KMS-11 (cell line): ENCODE measurements at regions not wholly inside any gene's neighbourhood (a gene's known extent, or its start where the extent isn't known, plus 50 kb on each side); places are given as distances from the start of the nearest gene placed in this dataset.

Source experiments
- H2AFZ ChIP-seq: fragments of 200-600 bp; sonication (generic); 2 replicates; pipeline ENCODE4 v1.6.1; 2016; ENCODE audit warnings: antibody characterized with exemption, mixed run types, low read depth
- H3K27ac ChIP-seq: fragments of 200-600 bp; sonication (generic); 2 replicates; pipeline ENCODE4 v1.6.1; 2016; ENCODE audit warnings: mild to moderate bottlenecking, mixed run types
- H3K27me3 ChIP-seq: fragments of 200-600 bp; sonication (generic); 2 replicates; pipeline ENCODE4 v1.6.1; 2017; ENCODE audit warnings: mild to moderate bottlenecking, low read depth, mixed run types, moderate library complexity; ENCODE audit not compliant: insufficient read depth
- H3K36me3 ChIP-seq: fragments of 200-600 bp; sonication (generic); 2 replicates; pipeline ENCODE4 v1.6.1; 2017; ENCODE audit warnings: mild to moderate bottlenecking, mixed run types; ENCODE audit not compliant: insufficient read depth
- H3K4me1 ChIP-seq: fragments of 200-600 bp; sonication (generic); 2 replicates; pipeline ENCODE4 v1.6.1; 2016; ENCODE audit warnings: mild to moderate bottlenecking, low read depth, mixed run types; ENCODE audit not compliant: poor library complexity, severe bottlenecking
- H3K4me2 ChIP-seq: fragments of 200-600 bp; sonication (generic); 2 replicates; pipeline ENCODE4 v1.7.0; 2016; ENCODE audit warnings: mild to moderate bottlenecking, mixed run types
- H3K4me3 ChIP-seq: fragments of 200-600 bp; sonication (generic); IDR thresholded peaks from 2 replicates; pipeline ENCODE4 v1.6.1; 2017; ENCODE audit warnings: low read depth, low read length, mixed read lengths; ENCODE audit not compliant: insufficient read depth
- H3K79me2 ChIP-seq: fragments of 200-600 bp; sonication (generic); 2 replicates; pipeline ENCODE4 v1.6.1; 2016; ENCODE audit warnings: low read depth, mixed run types; ENCODE audit not compliant: insufficient read depth
- H3K9ac ChIP-seq: fragments of 200-600 bp; sonication (generic); 2 replicates; pipeline ENCODE4 v1.6.1; 2016; ENCODE audit warnings: mild to moderate bottlenecking, mixed run types
- H4K20me1 ChIP-seq: fragments of 200-600 bp; sonication (generic); 2 replicates; pipeline ENCODE4 v1.6.1; 2016; ENCODE audit warnings: mild to moderate bottlenecking, mixed run types; ENCODE audit not compliant: insufficient read depth
- CTCF ChIP-seq: fragments of 200-600 bp; sonication (generic); conservative IDR thresholded peaks from 2 replicates; pipeline ENCODE4 v1.6.1; 2017; ENCODE audit warnings: low read depth, mild to moderate bottlenecking, antibody characterized with exemption, low read length, moderate library complexity, mixed read lengths

GRCh38 chr12:31783996-31784645, 55.3 kb upstream of the AMN1 start:
- Histone ChIP-seq H3K27me3 (no peaks in the 10 kb centered on the region), H3K79me2 (no peaks in the 10 kb centered on the region), H3K4me2 (no peak overlapping the region), H3K36me3 (no peaks in the 10 kb centered on the region), H3K4me1 (no peaks in the 10 kb centered on the region), H2AFZ (no peak overlapping the region), H3K4me3 (no peak overlapping the region), H4K20me1 (no peaks in the 10 kb centered on the region), H3K27ac (no peak overlapping the region), H3K9ac (no peak overlapping the region)
- no peak for TF ChIP-seq CTCF

- Histone ChIP-seq H3K36me3 (no peaks in the 10 kb centered on the region), H2AFZ (no peak overlapping the region), H3K9ac (no peak overlapping the region), H3K4me1 (no peaks in the 10 kb centered on the region), H4K20me1 (no peaks in the 10 kb centered on the region), H3K4me2 (no peak overlapping the region), H3K79me2 (no peaks in the 10 kb centered on the region), H3K27ac (no peak overlapping the region), H3K4me3 (no peak overlapping the region), H3K27me3 (no peaks in the 10 kb centered on the region)
- no peak for TF ChIP-seq CTCF
These were observed 54.7 kb upstream of the AMN1 start for GRCh38 chr12:31783556-31783955.

- Histone ChIP-seq H3K27me3 (no peaks in the 10 kb centered on the region), H3K27ac (no peak overlapping the region), H3K4me1 (no peaks in the 10 kb centered on the region), H3K9ac (no peak overlapping the region), H3K4me3 (no peak overlapping the region), H2AFZ (no peak overlapping the region), H4K20me1 (no peaks in the 10 kb centered on the region), H3K4me2 (no peak overlapping the region), H3K36me3 (no peaks in the 10 kb centered on the region), H3K79me2 (no peaks in the 10 kb centered on the region)
- TF ChIP-seq CTCF, result no peak
These were observed 53.2 kb upstream of the AMN1 start for GRCh38 chr12:31781894-31782540.

- H3K27me3 ChIP-seq, result no peaks in the 10 kb centered on the region
- no peaks in the 10 kb centered on the region for H3K36me3 ChIP-seq
- H3K4me1 ChIP-seq, result no peaks in the 10 kb centered on the region
- H4K20me1 ChIP-seq, result no peaks in the 10 kb centered on the region
- no peaks in the 10 kb centered on the region for H3K79me2 ChIP-seq
- H2AFZ ChIP-seq, result no peak overlapping the region
- H3K27ac ChIP-seq, result no peak overlapping the region
- TF ChIP-seq CTCF, result no peak
- no peak overlapping the region for H3K9ac ChIP-seq
- H3K4me3 ChIP-seq, result no peak overlapping the region
- H3K4me2 ChIP-seq, result no peak overlapping the region
These were observed 51.3 kb upstream of the AMN1 start for GRCh38 chr12:31780096-31780495.
